ENCODE measurements at regions not wholly inside any gene's neighbourhood (a gene's known extent, or its start where the extent isn't known, plus 50 kb on each side); places are given as distances from the start of the nearest gene placed in this dataset.

DNA sequence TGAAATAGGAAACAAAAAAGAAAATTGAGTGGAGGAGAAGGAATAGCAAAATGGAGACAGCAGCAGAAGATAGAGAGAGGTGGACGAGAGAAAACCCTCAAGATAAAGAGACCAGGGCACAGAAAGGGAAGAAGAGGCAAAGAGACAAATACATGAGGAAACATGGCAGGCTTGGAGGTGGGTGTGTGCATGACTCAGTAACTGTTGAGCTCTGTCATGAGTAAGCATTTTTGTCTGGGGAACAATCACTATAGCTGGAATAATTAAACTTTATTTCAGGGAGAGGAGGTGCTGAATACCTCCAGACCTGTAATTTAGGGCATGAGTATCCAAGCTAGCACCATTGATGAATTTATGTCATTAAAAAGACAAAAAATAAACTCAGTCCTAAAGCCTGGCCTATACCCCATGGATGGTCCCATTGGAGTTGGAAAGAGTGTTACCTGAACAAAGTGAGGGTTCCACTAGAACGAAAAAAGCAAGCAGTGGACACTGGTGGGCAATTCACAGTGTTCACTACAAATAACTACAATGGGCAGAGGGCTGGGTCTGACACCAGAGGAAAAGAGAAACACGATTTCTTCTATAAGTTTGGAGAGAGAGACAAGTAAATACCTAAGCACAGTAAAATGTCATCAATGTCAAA, 145.5 kb downstream of the ADCYAP1 start:
- Mint-ChIP-seq H3K9me3 (no peaks in the 10 kb centered on the region), H3K4me1 (peaks cover 4% of the 10 kb centered on the region), H3K27me3 (ENCODE audit: insufficient read depth) (no peaks in the 10 kb centered on the region), H3K4me3 (no peak overlapping the region), H3K27ac (no peak overlapping the region), H3K36me3 (ENCODE audit: low read depth) (no peaks in the 10 kb centered on the region)
- H3K4me3 ChIP-seq (ENCODE audit: low read length) = no peak overlapping the region
- no peaks in the 10 kb centered on the region for H3K36me3 ChIP-seq (ENCODE audit: control insufficient read depth, insufficient read depth, low read length)
- H3K9me3 ChIP-seq (ENCODE audit: control insufficient read depth, low read length) = no peaks in the 10 kb centered on the region
- no peaks in the 10 kb centered on the region for H3K4me1 ChIP-seq (ENCODE audit: control insufficient read depth, insufficient read depth, low read length)
- TF ChIP-seq, protein P1, sequence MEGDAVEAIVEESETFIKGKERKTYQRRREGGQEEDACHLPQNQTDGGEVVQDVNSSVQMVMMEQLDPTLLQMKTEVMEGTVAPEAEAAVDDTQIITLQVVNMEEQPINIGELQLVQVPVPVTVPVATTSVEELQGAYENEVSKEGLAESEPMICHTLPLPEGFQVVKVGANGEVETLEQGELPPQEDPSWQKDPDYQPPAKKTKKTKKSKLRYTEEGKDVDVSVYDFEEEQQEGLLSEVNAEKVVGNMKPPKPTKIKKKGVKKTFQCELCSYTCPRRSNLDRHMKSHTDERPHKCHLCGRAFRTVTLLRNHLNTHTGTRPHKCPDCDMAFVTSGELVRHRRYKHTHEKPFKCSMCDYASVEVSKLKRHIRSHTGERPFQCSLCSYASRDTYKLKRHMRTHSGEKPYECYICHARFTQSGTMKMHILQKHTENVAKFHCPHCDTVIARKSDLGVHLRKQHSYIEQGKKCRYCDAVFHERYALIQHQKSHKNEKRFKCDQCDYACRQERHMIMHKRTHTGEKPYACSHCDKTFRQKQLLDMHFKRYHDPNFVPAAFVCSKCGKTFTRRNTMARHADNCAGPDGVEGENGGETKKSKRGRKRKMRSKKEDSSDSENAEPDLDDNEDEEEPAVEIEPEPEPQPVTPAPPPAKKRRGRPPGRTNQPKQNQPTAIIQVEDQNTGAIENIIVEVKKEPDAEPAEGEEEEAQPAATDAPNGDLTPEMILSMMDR (conservative IDR thresholded peaks at IDR 0.05) = no peak
- no peak overlapping the region for H3K9ac ChIP-seq (ENCODE audit: extremely low read depth, low read length, poor library complexity, severe bottlenecking)
- WGBS, 2 experiments (ENCODE audit: insufficient coverage in 1 of 2, insufficient read length in 1 of 2) = 86 to 93% methylated on average over 2 to 3 of the region's 3 CpGs
- H3K27ac ChIP-seq (ENCODE audit: low read depth, low read length) = no peak overlapping the region
- no peaks in the 10 kb centered on the region for H3K27me3 ChIP-seq (ENCODE audit: control insufficient read depth, insufficient read depth, low read length, poor library complexity, severe bottlenecking)
- no peak for DNase-seq

DNA sequence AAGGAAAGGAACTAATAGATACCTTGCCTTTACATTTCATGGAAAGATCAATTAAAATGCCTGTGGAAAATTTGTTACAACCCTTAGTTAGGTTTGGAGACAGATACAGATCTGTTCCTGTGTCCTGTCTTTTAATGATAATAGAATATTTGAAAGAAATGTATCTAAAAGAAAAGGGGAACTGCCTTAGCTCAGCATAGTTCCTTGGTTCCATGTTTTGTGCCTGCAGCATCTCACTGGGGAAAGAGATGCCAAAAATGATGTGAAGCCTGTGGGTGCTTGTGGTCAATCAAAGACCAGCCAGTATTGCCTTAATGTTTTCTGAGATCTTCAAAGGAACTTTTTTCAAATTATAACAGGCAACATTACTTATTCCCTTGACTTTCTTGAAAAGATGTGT, 147.6 kb downstream of the ADCYAP1 start:
- Histone ChIP-seq H3K27ac (ENCODE audit: low read depth, low read length) (no peak overlapping the region), H3K4me1 (ENCODE audit: control insufficient read depth, insufficient read depth, low read length) (no peaks in the 10 kb centered on the region), H3K27me3 (ENCODE audit: control insufficient read depth, insufficient read depth, low read length, poor library complexity, severe bottlenecking) (no peaks in the 10 kb centered on the region), H3K9me3 (ENCODE audit: control insufficient read depth, low read length) (peaks cover 10% of the 10 kb centered on the region), H3K4me3 (ENCODE audit: low read length) (no peak overlapping the region), H3K36me3 (ENCODE audit: control insufficient read depth, insufficient read depth, low read length) (no peaks in the 10 kb centered on the region), H3K9ac (ENCODE audit: extremely low read depth, low read length, poor library complexity, severe bottlenecking) (no peak overlapping the region)
- Mint-ChIP-seq H3K27me3 (ENCODE audit: insufficient read depth) (no peaks in the 10 kb centered on the region), H3K4me3 (no peak overlapping the region), H3K9me3 (peaks cover 11% of the 10 kb centered on the region), H3K36me3 (ENCODE audit: low read depth) (no peaks in the 10 kb centered on the region), H3K4me1 (no peaks in the 10 kb centered on the region), H3K27ac (no peak overlapping the region)
- no peak for DNase-seq
- TF ChIP-seq, protein P1 (conservative IDR thresholded peaks at IDR 0.05) = no peak

DNA sequence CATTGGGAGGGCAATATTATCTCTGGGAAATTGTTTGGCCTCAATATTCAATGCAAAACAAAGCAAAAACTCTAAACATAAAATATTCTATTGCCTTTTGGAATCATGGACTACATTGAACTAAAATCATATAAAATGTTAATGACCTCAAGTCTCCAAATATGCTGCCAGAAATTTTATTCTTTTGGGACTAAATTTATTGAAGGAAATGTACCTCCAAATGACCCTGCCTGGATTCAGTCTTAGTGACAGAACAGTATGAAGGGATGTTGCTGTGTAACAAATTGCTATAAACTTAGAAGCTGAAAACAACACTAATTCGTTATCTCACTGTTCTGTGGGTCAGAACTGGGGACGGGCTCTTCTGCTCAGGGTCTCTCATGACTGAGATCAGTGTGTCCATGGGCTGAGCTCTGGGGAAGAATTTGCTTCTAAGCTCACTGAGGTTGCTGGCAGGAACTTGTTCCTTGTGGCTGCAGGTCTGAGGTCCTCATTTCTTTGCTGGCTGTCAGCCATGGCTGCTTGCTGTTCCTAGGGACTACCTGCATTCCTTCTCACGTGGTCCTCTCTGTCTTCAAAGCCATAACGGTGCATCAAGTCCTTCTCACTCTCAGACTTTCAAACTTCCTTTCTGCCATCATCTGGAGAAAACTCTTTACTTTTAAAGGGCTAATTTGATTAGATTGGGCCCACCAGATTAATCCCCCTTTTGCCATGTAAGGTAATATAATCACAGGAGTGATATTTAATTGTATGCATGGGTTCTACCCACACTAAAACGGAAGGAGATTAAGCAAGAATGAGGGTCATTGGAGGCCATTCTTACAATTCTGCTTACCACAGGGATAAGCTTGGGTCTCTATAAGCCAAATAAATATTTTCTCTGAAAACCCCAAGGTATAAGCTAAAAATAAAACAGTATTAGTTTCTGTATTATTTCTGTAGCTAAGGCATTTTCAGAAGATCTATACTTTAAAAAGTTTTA, 149.0 kb downstream of the ADCYAP1 start:
- Mint-ChIP-seq H3K27me3 (ENCODE audit: insufficient read depth) (no peaks in the 10 kb centered on the region), H3K9me3 (peaks cover 21% of the 10 kb centered on the region), H3K4me1 (no peaks in the 10 kb centered on the region), H3K36me3 (ENCODE audit: low read depth) (no peaks in the 10 kb centered on the region), H3K4me3 (no peak overlapping the region), H3K27ac (no peak overlapping the region)
- no peak overlapping the region for H3K27ac ChIP-seq (ENCODE audit: low read depth, low read length)
- peaks cover 16% of the 10 kb centered on the region for H3K9me3 ChIP-seq (ENCODE audit: control insufficient read depth, low read length)
- TF ChIP-seq, protein P1 (conservative IDR thresholded peaks at IDR 0.05) = no peak
- H3K36me3 ChIP-seq (ENCODE audit: control insufficient read depth, insufficient read depth, low read length) = no peaks in the 10 kb centered on the region
- no peaks in the 10 kb centered on the region for H3K4me1 ChIP-seq (ENCODE audit: control insufficient read depth, insufficient read depth, low read length)
- H3K9ac ChIP-seq (ENCODE audit: extremely low read depth, low read length, poor library complexity, severe bottlenecking) = no peak overlapping the region
- no peaks in the 10 kb centered on the region for H3K27me3 ChIP-seq (ENCODE audit: control insufficient read depth, insufficient read depth, low read length, poor library complexity, severe bottlenecking)
- no peak for DNase-seq
- no peak overlapping the region for H3K4me3 ChIP-seq (ENCODE audit: low read length)
- 83 to 93% methylated on average over 4 to 5 of the region's 5 CpGs for WGBS, 2 experiments (ENCODE audit: insufficient coverage in 1 of 2, insufficient read length in 1 of 2)
